Chondrocyte (in vitro differentiated cells): ENCODE measurements at regions not wholly inside any gene's neighbourhood (a gene's known extent, or its start where the extent isn't known, plus 50 kb on each side); places are given as distances from the start of the nearest gene placed in this dataset.

Source experiments
- DNase-seq: peaks from one replicate; pipeline ENCODE4 v3.0.0; 2021; ENCODE audit warnings: mixed read lengths, low spot score
- H3K27ac Mint-ChIP-seq: one replicate; pipeline ENCODE4 v1.8.0; 2021; ENCODE audit warnings: mild to moderate bottlenecking, moderate library complexity, mixed read lengths; ENCODE audit not compliant: unreplicated experiment
- H3K27me3 Mint-ChIP-seq: 2 replicates; pipeline ENCODE4 v1.8.0; 2021; ENCODE audit warnings: low read depth, mixed read lengths
- H3K36me3 Mint-ChIP-seq: 2 replicates; pipeline ENCODE4 v1.8.0; 2021; ENCODE audit warnings: low read depth, mixed read lengths
- H3K4me1 Mint-ChIP-seq: 2 replicates; pipeline ENCODE4 v1.8.0; 2021; ENCODE audit warnings: low read depth, mild to moderate bottlenecking, mixed read lengths
- H3K4me3 Mint-ChIP-seq: one replicate; pipeline ENCODE4 v1.8.0; 2021; ENCODE audit warnings: mild to moderate bottlenecking, moderate library complexity, mixed read lengths; ENCODE audit not compliant: unreplicated experiment
- H3K9me3 Mint-ChIP-seq: 2 replicates; pipeline ENCODE4 v1.8.0; 2021; ENCODE audit warnings: low read depth, mixed read lengths
- TF ChIP-seq, protein P1 (sequence below): fragments of 200-600 bp; sonication (generic); IDR thresholded peaks from 2 replicates; pipeline ENCODE4 v1.5.0; 2021; ENCODE audit warnings: antibody characterized with exemption, mild to moderate bottlenecking, moderate library complexity

DNA sequence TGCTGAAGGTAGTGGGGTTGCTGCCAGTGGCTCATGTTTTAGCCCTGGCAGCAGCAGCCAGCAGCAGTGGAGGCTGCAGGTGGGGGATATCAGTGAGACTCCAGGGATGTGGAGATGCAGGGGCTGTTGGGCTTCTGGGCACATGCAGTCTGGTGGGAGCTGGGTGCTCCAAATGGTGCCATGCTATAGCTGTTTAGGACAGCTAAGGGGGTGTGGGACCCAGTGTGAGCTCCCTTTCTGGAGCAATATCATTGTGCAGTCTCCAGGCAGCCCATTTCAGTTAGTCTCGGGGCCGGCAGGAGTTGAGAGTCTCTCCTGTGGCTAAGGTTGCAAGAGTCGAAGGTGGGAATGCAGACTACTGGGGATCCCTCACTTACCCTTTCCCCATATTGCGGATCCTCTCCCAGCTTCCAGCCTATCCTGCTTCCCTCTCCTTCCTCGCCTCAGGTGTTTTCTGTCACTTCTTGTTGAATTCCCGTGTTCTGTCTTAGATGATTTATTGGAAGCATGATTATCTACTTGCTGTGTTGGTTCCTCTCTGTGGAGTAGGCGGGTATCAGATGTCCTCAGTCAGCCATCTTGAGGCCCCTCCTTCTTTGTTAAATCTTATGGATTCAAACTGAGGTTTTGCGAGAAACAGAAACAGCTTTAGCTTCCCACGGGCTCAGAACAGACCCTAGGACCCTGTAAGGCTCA lies 112.0 kb downstream of the FAM43A start:
- Mint-ChIP-seq H3K4me3 (no peak overlapping the region), H3K36me3 (peaks cover 3% of the 10 kb centered on the region), H3K9me3 (peaks cover 13% of the 10 kb centered on the region), H3K4me1 (no peaks in the 10 kb centered on the region), H3K27me3 (peaks cover 14% of the 10 kb centered on the region), H3K27ac (no peak overlapping the region)
- no peak for DNase-seq
- TF ChIP-seq, protein P1, sequence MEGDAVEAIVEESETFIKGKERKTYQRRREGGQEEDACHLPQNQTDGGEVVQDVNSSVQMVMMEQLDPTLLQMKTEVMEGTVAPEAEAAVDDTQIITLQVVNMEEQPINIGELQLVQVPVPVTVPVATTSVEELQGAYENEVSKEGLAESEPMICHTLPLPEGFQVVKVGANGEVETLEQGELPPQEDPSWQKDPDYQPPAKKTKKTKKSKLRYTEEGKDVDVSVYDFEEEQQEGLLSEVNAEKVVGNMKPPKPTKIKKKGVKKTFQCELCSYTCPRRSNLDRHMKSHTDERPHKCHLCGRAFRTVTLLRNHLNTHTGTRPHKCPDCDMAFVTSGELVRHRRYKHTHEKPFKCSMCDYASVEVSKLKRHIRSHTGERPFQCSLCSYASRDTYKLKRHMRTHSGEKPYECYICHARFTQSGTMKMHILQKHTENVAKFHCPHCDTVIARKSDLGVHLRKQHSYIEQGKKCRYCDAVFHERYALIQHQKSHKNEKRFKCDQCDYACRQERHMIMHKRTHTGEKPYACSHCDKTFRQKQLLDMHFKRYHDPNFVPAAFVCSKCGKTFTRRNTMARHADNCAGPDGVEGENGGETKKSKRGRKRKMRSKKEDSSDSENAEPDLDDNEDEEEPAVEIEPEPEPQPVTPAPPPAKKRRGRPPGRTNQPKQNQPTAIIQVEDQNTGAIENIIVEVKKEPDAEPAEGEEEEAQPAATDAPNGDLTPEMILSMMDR, result no peak

DNA sequence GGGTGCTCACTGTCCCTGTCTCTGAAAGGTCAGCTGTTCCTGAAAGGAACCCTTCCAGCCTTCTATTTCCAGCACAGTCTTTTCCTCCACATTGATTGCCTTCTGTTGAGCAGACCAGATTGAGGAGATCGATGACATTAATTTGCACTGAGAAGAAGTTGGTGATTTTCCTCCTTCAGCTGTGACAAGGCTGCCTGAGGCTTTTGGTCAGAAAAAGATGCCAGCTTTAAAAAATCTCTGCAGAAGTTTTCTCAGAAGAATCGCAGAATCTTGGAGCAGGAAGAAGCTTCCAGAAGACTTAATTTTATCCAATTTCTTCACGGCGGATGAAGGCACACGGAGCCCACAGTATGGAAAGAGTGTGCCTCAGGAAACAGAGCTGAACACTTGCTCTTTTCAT lies 112.8 kb downstream of the FAM43A start:
- no peak overlapping the region for H3K27ac Mint-ChIP-seq
- no peaks in the 10 kb centered on the region for H3K4me1 Mint-ChIP-seq
- no peak overlapping the region for H3K4me3 Mint-ChIP-seq
- TF ChIP-seq, protein P1, result no peak
- DNase-seq, result no peak
- H3K27me3 Mint-ChIP-seq, result peaks cover 16% of the 10 kb centered on the region
- H3K36me3 Mint-ChIP-seq, result peaks cover 3% of the 10 kb centered on the region
- H3K9me3 Mint-ChIP-seq, result peaks cover 13% of the 10 kb centered on the region

DNA sequence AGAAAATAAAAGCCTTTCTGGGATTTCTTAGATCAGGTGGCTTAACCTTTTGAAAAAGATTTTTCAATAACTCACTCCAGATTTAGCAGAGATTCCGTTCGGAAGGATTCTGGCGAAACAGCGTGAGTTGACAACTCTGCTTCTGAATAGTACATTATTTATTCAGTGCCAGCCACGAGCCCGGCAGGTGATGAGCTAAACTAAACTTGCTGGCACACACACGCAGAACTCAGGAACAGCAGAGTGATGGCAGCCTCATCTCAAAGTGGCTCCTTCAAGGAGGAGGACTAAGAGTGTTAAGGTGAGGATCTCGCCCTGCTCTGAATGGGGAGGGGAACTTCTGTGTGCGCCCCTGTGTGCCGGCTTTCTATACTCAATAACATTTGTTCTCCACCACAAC lies 114.3 kb downstream of the FAM43A start:
- Mint-ChIP-seq H3K36me3 (peaks cover 2% of the 10 kb centered on the region), H3K27ac (no peak overlapping the region), H3K27me3 (peaks cover 21% of the 10 kb centered on the region), H3K4me1 (no peaks in the 10 kb centered on the region), H3K4me3 (no peak overlapping the region), H3K9me3 (peaks cover 12% of the 10 kb centered on the region)
- no peak for DNase-seq
- TF ChIP-seq, protein P1, result no peak

DNA sequence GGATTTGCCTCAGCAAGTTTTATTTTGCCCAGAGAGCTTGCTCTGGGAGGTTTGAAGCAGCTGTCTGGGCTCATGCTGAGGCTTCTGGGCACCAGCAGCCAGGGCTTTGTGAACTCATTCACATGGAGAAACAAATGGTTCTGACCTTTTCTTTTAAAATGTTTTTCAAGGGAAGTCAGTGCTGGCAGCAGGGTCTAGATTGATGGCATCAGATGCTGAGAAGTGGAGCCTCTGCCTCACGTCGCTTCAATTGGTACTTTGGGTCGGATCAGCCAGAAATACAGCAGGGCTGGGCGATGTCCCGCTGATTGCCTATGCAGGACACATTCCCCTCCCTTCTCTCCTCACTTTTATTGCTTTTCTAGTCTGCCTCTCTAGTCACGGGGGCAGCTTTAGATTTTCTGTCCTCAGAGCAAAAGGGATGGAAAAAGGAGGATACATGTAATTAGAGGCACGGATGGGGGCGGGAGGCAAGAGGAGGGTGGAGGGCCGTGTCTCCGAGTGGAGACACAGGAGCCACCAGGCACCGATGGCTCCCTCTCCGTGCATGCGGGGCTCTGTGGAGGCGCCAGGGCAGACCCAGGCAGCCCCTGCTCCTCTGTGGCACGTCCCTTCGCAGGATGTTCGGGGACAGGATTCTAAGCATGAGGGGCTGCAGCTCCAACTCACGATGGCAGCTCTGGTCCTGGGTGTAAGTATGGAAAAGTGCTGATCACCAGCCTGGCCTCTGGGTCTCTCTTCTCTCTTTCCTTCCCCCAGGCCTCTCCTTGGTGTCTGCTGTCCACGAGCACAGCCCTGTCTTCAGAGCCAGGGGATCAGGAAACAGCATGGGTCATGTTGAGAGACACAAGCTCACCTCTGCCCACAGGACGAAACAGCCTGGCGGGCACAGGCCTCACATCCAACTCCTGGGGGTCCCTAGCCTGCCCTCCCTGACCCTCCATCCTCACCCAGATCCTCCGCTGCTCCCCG lies 116.1 kb downstream of the FAM43A start:
- Mint-ChIP-seq H3K4me3 (no peak overlapping the region), H3K4me1 (no peaks in the 10 kb centered on the region), H3K9me3 (peaks cover under 1% of the 10 kb centered on the region), H3K27ac (no peak overlapping the region), H3K36me3 (no peaks in the 10 kb centered on the region), H3K27me3 (peaks cover 25% of the 10 kb centered on the region)
- TF ChIP-seq, protein P1, result no peak
- DNase-seq, result no peak

DNA sequence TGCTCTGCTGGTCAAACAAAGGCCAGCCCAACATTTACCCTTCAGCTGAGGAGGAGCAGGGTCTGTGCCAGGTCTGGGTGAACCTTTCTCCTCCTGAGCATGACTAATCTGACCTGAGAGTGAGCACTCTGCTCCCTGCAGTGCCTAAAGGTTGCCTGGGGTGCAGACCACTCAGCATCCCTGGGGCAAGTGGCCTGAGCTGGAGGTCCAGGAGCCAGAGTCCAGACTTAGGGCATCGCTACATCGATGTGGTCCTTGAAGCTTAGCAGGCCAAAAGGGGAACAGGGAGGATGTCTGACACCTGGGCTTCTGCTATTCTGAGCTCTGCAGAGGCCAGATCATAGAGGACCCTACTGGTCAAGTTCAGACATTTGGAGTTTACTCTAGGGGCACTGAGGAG lies 119.1 kb downstream of the FAM43A start:
- H3K9me3 Mint-ChIP-seq, result no peaks in the 10 kb centered on the region
- H3K4me3 Mint-ChIP-seq, result no peak overlapping the region
- DNase-seq, result no peak
- H3K36me3 Mint-ChIP-seq, result no peaks in the 10 kb centered on the region
- peaks cover 24% of the 10 kb centered on the region for H3K27me3 Mint-ChIP-seq
- no peaks in the 10 kb centered on the region for H3K4me1 Mint-ChIP-seq
- H3K27ac Mint-ChIP-seq, result no peak overlapping the region
- TF ChIP-seq, protein P1, result no peak
